GM12872 (cell line): ENCODE measurements at regions not wholly inside any gene's neighbourhood (a gene's known extent, or its start where the extent isn't known, plus 50 kb on each side); places are given as distances from the start of the nearest gene placed in this dataset.

Experiments used
- CTCF ChIP-seq: IDR thresholded peaks from 3 replicates; pipeline ENCODE4 v1.5.1; 2011; ENCODE audit warnings: low read depth, mild to moderate bottlenecking, low read length, moderate library complexity; ENCODE audit not compliant: insufficient read depth

- no peak for TF ChIP-seq CTCF
Observed at GRCh38 chr2:226234187-226234586, 565.4 kb downstream of the IRS1 start.

- no peak for TF ChIP-seq CTCF
Observed at GRCh38 chr2:226233388-226233787, 566.2 kb downstream of the IRS1 start.

GRCh38 chr2:226228080-226228479 is 571.5 kb downstream of the IRS1 start:
- no peak for TF ChIP-seq CTCF

- no peak for TF ChIP-seq CTCF
Observed at GRCh38 chr2:226227341-226227740, 572.3 kb downstream of the IRS1 start.

GRCh38 chr2:226223704-226224103 is 575.9 kb downstream of the IRS1 start:
- TF ChIP-seq CTCF = no peak

GRCh38 chr2:226220511-226220910 is 579.1 kb downstream of the IRS1 start:
- no peak for TF ChIP-seq CTCF

GRCh38 chr2:226217191-226217590 is 582.4 kb downstream of the IRS1 start:
- no peak for TF ChIP-seq CTCF

- no peak for TF ChIP-seq CTCF
Observed at GRCh38 chr2:226216575-226216974, 583.0 kb downstream of the IRS1 start.
